Endothelial cell (in vitro differentiated cells): ENCODE measurements at regions not wholly inside any gene's neighbourhood (a gene's known extent, or its start where the extent isn't known, plus 50 kb on each side); places are given as distances from the start of the nearest gene placed in this dataset.

ENCODE experiments used
- DNase-seq: peaks from one replicate; pipeline ENCODE4 v3.0.0; 2021; ENCODE audit warnings: low spot score
- H3K27ac Mint-ChIP-seq: one replicate; pipeline ENCODE4 v1.8.0; 2021; ENCODE audit warnings: mixed read lengths, inconsistent platforms; ENCODE audit not compliant: unreplicated experiment
- H3K27me3 Mint-ChIP-seq: one replicate; pipeline ENCODE4 v1.8.0; 2021; ENCODE audit warnings: mild to moderate bottlenecking, moderate library complexity, mixed read lengths, inconsistent platforms; ENCODE audit not compliant: unreplicated experiment
- H3K36me3 Mint-ChIP-seq: one replicate; pipeline ENCODE4 v1.8.0; 2021; ENCODE audit warnings: mild to moderate bottlenecking, low read depth, mixed read lengths, inconsistent platforms; ENCODE audit not compliant: unreplicated experiment
- H3K4me1 Mint-ChIP-seq: one replicate; pipeline ENCODE4 v1.8.0; 2021; ENCODE audit warnings: mild to moderate bottlenecking, mixed read lengths, inconsistent platforms; ENCODE audit not compliant: unreplicated experiment
- H3K4me3 Mint-ChIP-seq: one replicate; pipeline ENCODE4 v1.8.0; 2021; ENCODE audit warnings: mild to moderate bottlenecking, mixed read lengths, inconsistent platforms; ENCODE audit not compliant: unreplicated experiment
- H3K9me3 Mint-ChIP-seq: one replicate; pipeline ENCODE4 v1.8.0; 2021; ENCODE audit warnings: mixed read lengths, inconsistent platforms; ENCODE audit not compliant: unreplicated experiment
- TF ChIP-seq, protein P1 (sequence below): fragments of 200-600 bp; sonication (generic); IDR thresholded peaks from one replicate; pipeline ENCODE4 v1.5.0; 2021; ENCODE audit warnings: antibody characterized with exemption; ENCODE audit not compliant: unreplicated experiment

DNA sequence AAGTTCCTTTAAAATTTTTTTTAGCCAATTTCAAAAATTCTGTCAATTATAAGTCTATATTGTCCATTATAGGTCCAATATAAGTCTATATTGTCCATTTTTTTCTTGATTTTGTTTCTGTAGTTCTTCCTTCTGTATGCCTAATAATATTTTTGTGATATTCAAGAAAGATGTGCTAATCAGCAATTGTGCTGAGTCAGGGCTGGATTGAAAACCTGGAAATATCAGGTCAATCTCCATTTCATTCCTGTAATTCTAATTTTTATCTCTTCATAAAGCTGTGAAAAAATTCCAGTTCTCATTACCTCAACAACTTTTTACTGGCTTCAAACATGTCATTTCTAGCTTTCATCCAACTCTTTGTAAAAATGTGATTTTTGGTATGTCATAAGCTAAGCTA, 353.7 kb downstream of the SLITRK6 start:
- no peaks in the 10 kb centered on the region for H3K4me1 Mint-ChIP-seq

DNA sequence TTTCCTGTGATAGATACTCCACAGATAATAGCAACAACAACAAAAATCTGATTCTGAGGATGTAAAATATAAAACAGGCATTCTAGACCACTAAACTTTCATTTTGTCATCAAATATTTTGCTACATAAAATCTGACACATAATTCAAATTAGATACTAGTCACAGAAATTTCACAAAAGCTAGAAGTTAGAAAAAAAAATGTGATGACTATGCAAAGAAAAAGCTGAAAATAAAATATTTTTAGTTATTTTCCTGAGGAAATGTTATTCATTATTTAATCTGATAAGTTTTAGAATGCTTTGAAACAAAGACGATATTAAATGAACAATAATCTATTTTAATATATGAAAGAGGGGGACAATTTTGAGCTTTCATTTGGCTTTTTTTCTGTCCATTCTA, 357.2 kb downstream of the SLITRK6 start:
- no peak for DNase-seq
- H3K27me3 Mint-ChIP-seq: no peaks in the 10 kb centered on the region
- no peaks in the 10 kb centered on the region for H3K36me3 Mint-ChIP-seq
- H3K4me3 Mint-ChIP-seq: no peak overlapping the region
- TF ChIP-seq, protein P1, sequence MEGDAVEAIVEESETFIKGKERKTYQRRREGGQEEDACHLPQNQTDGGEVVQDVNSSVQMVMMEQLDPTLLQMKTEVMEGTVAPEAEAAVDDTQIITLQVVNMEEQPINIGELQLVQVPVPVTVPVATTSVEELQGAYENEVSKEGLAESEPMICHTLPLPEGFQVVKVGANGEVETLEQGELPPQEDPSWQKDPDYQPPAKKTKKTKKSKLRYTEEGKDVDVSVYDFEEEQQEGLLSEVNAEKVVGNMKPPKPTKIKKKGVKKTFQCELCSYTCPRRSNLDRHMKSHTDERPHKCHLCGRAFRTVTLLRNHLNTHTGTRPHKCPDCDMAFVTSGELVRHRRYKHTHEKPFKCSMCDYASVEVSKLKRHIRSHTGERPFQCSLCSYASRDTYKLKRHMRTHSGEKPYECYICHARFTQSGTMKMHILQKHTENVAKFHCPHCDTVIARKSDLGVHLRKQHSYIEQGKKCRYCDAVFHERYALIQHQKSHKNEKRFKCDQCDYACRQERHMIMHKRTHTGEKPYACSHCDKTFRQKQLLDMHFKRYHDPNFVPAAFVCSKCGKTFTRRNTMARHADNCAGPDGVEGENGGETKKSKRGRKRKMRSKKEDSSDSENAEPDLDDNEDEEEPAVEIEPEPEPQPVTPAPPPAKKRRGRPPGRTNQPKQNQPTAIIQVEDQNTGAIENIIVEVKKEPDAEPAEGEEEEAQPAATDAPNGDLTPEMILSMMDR: no peak
- no peaks in the 10 kb centered on the region for H3K4me1 Mint-ChIP-seq
- H3K27ac Mint-ChIP-seq: no peak overlapping the region
- no peaks in the 10 kb centered on the region for H3K9me3 Mint-ChIP-seq

More for the DNA sequence above, 353.7 kb downstream of the SLITRK6 start:
- Mint-ChIP-seq H3K9me3 (no peaks in the 10 kb centered on the region), H3K4me3 (no peak overlapping the region), H3K27me3 (no peaks in the 10 kb centered on the region), H3K27ac (no peak overlapping the region), H3K36me3 (no peaks in the 10 kb centered on the region)
- TF ChIP-seq, protein P1: no peak
- DNase-seq: no peak

DNA sequence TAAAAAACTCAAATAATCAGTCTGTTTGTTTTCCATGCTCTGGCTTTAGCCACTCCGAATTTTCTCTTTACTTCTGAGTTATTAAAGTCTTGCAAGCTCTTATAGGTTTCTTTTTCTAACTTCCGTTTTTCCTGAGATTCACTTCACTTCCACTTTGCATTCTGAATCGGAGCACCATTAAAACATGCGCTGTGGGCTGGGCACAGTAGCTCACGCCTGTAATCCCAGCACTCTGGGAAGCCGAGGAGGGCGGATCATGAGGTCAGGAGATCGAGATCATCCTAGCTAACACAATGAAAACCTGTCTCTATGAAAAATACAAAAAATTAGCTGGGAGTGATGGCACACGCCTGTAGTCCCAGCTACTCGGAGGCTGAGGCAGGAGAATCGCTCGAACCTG, 357.9 kb downstream of the SLITRK6 start:
- TF ChIP-seq, protein P1: no peak
- DNase-seq: no peak
- Mint-ChIP-seq H3K36me3 (no peaks in the 10 kb centered on the region), H3K4me3 (no peak overlapping the region), H3K27ac (no peak overlapping the region), H3K4me1 (no peaks in the 10 kb centered on the region), H3K27me3 (no peaks in the 10 kb centered on the region), H3K9me3 (no peaks in the 10 kb centered on the region)

DNA sequence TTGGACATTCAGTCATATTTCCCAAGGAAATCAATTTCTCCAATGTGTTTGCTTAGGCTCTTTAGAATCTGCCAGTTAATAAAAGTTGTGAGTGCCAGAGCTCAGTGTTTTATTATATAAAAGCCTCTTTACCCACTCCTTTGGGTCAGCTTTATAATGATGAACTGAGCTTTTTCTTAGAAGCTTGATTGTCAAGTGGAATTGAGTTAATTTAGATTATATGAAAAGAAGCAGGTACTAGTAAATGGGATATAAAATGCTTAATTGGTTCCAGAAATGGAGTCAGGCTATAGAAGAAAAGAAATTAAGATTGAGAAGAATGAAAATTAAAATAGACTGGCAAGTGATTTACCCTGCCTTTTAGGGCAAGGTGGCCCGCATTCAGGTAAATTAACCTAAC, 363.2 kb downstream of the SLITRK6 start:
- no peak for DNase-seq
- Mint-ChIP-seq H3K4me3 (no peak overlapping the region), H3K27ac (no peak overlapping the region), H3K4me1 (no peaks in the 10 kb centered on the region), H3K9me3 (no peaks in the 10 kb centered on the region), H3K36me3 (no peaks in the 10 kb centered on the region), H3K27me3 (no peaks in the 10 kb centered on the region)
- TF ChIP-seq, protein P1: no peak

DNA sequence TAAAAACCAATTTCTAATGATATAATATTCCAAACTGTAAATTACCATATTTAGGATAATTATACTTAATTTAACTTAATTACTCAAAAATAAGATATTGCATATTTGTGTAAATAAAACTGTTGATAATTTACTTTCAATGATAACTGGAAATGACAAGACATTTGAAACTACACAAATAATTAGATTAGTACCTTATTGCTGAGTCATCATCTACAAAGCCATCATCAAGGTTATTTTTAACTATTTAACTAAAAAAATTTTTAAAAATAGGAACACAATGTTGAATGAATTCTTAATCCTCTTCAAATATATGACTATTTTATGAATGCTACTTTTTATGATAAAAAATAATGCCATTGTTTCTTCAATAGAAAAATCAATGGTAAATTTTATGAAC, 364.3 kb downstream of the SLITRK6 start:
- TF ChIP-seq, protein P1: no peak
- no peaks in the 10 kb centered on the region for H3K36me3 Mint-ChIP-seq
- H3K27ac Mint-ChIP-seq: no peak overlapping the region
- H3K9me3 Mint-ChIP-seq: no peaks in the 10 kb centered on the region
- no peaks in the 10 kb centered on the region for H3K4me1 Mint-ChIP-seq
- no peaks in the 10 kb centered on the region for H3K27me3 Mint-ChIP-seq
- no peak overlapping the region for H3K4me3 Mint-ChIP-seq
- no peak for DNase-seq
